Left renal pelvis (tissue), 4 donors: ENCODE measurements at regions not wholly inside any gene's neighbourhood (a gene's known extent, or its start where the extent isn't known, plus 50 kb on each side); places are given as distances from the start of the nearest gene placed in this dataset.
"Not testable (repeated sequence)": the region's sequence is repeated elsewhere in the genome, so short reads cannot be mapped to it uniquely, and the experiment has no call there.

Source experiments
- DNase-seq, 4 donors: peaks; one replicate each; pipeline ENCODE4 v3.0.0-alpha.2; 2013; ENCODE audit warnings: low read depth in 4 of 4, low spot score in 3 of 4

- DNase-seq = no peak
These were observed 1140.2 kb downstream of the FAM133A start for GRCh38 chrX:94814216-94814615.

GRCh38 chrX:94830717-94831116 lies 1156.7 kb downstream of the FAM133A start:
- no peak for DNase-seq

- DNase-seq = no peak
These were observed 1157.4 kb downstream of the FAM133A start for GRCh38 chrX:94831364-94831763.

- no peak for DNase-seq
These were observed 1160.2 kb downstream of the FAM133A start for GRCh38 chrX:94834226-94834625.

DNA sequence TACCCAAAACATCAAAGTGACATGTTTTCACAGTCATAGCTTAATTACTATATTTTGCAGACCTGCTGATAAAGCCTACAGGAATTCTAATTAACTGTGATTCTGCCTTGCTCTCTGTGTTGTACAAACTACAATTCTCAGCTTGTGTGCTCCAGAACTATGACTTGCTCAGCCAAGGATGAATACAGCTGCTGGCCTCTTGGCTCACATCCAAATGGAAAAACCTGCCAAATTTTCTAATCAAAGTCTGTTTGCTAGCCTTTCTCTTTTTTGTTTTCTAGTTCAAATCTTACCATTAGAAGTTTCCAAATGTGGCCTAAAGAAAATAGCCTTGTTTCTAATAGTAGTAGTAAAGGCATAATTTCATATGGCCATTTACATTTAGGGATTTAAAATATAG lies 1176.8 kb downstream of the FAM133A start:
- no peak for DNase-seq

DNA sequence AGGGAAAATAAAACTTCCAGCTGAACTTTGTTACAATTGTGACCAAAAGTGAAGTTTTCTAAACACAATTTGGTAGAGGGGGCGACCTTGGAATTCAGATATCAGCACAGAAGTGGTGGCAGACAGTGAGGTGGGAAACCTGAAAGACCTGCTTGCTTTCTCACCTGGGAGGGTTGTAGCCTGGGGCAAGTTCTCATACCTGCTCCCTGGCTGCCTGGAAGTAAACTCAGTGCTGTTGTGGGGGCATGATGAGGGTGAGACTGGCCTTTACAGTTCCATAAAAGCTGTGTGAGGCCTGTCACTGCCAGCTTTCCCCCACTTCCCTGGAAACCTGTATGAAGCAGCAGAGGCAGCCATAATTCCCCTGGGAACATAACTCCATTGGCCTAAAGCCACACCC lies 1180.2 kb downstream of the FAM133A start:
- no peak for DNase-seq

DNA sequence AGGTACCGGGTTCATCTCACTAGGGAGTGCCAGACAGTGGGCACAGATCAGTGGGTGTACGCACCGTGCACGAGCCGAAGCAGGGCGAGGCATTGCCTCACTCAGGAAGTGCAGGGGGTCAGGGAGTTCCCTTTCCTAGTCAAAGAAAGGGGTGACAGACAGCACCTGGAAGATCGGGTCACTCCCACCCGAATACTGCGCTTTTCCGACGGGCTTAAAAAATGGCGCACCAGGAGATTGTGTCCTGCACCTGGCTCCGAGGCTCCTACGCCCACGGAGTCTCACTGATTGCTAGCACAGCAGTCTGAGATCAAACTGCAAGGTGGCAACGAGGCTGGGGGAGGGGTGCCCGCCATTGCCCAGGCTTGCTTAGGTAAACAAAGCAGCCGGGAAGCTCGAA lies 1188.5 kb downstream of the FAM133A start:
- DNase-seq = not testable (repeated sequence)

- no peak for DNase-seq
These were observed 1197.6 kb downstream of the FAM133A start for GRCh38 chrX:94871640-94872039.

DNA sequence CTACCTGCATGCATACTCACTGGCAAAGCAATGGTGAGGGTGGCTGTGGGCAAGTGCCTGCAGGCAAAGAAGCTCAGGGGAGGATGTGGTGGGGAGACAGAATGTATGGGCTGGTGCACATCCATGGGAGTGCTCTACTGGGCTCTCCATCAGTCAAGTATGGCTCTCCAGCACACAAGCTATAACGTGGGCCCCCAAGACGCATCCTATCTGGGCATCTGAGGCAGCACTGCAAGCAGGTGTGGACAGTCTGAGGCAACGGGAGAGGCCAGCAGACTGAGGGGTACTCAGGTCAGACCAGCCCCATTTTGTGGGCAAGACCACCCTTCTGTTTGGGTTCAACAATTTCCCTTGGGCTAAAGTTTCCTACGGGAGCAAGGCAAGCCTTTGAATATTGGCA lies 1227.8 kb downstream of the FAM133A start:
- DNase-seq = no peak

- no peak for DNase-seq
These were observed 1234.2 kb downstream of the FAM133A start for GRCh38 chrX:94908171-94908570.

DNA sequence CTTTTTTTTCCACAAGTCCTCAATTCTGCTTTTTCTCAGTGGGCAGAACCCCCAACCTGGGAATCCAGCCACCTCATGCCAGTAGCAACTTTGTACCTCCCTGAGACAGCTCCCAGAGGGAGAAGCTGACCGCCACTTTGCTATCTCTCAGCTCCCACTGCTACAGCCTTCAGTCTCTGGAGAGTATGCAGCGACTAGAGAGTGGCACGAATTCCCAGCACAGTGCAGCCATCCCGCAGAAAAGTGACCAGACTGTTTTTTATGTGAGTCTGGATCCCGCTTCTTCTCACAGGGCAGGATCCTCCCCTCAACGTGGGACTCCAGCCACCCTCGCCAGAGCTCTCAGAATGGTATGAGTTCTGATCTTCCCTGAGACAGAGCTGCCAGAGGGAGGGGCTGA lies 1234.6 kb downstream of the FAM133A start:
- DNase-seq = no peak

DNA sequence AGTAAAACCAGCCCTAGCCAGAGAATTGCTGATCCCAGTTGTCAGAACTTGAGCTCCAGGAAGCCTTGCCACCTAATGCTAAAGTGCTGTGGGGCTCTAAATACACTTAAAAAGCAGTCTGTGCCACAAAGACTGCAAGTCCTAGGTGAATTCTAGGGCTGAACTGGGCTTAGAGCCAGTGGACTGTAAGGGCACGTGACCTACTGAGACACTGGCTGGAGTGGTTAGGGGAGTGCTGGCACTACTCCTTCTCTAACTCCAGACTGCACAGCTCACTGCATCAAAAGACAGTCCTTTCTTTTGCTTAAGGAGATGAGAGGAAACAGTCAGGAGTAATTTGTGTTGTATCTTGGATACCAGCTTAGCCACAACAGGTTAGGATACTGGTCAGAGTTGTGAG lies 1240.2 kb downstream of the FAM133A start:
- DNase-seq = no peak

DNA sequence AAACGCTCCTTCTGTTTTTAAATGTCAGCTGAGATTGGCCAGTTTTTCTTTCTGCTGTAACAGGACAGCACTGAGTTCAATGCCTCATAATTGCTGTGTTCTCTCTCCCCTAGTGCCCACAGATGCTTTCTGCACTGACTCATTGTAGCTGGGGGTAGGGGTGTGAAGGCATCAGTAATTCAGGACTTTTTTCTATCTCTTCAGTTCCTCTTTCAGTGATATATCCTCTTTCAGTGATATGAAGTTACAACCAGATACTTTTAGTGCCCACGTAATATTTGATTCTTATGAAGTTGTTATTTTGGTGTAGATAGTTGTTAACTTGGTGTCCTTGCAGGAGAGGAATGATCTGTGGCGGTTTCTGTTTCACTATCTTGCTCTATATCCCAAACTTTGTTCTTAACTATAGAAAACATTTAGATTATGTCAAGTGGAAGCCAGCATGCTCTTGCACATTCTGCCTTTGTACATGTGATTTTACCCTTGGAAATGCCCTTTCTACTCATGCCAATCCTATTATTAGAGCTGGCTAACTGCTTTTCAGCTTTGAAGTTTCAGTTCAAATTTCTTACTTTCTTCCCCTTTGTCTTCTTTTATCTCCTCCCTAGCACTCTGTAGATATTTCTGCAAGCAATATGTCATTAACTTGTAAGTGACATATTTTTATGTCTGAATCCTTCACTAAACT lies 1258.4 kb downstream of the FAM133A start:
- no peak for DNase-seq

GRCh38 chrX:94936722-94937121 lies 1262.7 kb downstream of the FAM133A start:
- no peak for DNase-seq

- DNase-seq = no peak
These were observed 1263.5 kb downstream of the FAM133A start for GRCh38 chrX:94937491-94937890.

GRCh38 chrX:94942603-94943002 lies 1268.6 kb downstream of the FAM133A start:
- no peak for DNase-seq

DNA sequence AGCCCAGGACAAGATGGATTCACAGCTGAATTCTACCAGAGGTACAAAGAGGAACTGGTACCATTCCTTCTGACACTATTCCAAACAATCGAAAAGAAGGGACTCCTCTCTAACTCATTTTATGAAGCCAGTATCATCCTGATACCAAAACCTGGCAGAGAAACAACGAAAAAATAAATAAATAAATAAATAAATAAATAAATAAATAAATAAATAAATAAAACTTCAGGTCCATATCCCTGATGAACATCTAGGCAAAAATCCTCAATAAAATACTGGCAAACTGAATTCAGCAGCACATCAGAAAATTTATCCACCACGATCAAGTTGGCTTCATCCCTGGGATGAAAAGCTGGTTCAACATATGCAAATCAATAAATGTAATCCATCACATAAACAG lies 1272.1 kb downstream of the FAM133A start:
- DNase-seq = not testable (repeated sequence)

DNA sequence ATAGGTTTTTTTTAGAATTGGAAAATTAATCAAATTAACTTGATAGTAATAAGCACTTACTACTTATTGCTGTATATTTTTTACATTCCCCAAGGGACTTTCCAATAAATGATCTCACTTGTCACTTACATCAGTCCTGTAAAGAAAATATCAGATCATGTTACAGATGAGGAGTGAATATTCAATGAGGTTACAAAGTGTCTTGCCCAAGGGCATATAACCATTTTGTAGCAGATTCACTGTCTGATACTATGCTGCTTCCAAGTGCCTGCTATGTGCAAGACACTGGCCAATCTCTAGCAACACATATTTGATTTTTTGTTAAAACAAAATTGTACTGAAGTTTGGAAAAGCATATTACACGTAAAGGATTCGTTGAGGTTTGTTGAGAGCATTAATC lies 1287.7 kb downstream of the FAM133A start:
- DNase-seq = no peak

DNA sequence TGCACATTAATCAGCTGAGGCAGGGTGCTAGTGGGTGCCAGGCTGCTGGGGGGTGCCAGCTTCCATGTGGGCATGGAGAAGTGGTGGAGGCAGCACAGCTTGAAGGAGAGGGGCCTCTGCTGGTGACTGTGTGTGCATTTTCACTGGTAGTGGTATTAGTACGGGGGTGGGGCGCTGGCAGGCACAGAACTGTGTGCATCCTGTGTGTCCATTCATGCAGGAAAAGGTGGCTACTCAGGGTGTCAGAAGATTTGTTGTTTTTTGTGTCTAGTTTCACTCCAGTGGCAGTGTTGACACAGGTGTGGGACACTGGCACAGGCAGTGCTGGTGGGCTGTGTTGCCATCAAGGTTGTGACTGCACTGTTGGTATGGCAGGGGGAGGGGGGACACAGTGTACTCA lies 1303.6 kb downstream of the FAM133A start:
- DNase-seq = no peak

DNA sequence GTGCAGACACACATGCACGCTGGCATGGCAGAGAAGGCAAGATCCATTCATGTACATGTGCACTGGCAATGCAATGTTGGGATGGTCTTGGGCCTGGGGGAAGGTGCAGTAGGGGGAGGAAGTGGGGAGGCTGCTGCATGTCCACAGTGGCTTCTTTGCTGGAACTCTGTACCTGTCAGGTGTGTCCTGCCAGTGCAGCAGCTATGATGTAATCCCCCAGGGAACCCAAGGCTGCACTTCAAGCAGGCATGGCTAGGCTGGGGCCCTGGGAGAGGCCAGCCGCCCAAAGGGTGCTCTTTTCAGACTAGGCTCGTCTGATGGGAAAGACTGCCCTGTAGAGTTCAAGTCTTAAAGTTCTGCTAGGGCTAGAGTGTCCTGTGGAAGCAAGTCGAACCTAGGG lies 1304.0 kb downstream of the FAM133A start:
- DNase-seq = no peak
